ENCODE measurements at regions not wholly inside any gene's neighbourhood (a gene's known extent, or its start where the extent isn't known, plus 50 kb on each side); places are given as distances from the start of the nearest gene placed in this dataset.

GRCh38 chr11:39221550-39222138 lies 2237.8 kb downstream of the LRRC4C start:
- Histone ChIP-seq H3K9ac (ENCODE audit: extremely low read depth, low read length, poor library complexity, severe bottlenecking) (no peak overlapping the region), H3K36me3 (ENCODE audit: control insufficient read depth, insufficient read depth, low read length) (no peaks in the 10 kb centered on the region), H3K27ac (ENCODE audit: low read depth, low read length) (no peak overlapping the region), H3K4me1 (ENCODE audit: control insufficient read depth, insufficient read depth, low read length) (no peaks in the 10 kb centered on the region), H3K4me3 (ENCODE audit: low read length) (no peak overlapping the region), H3K9me3 (ENCODE audit: control insufficient read depth, low read length) (no peaks in the 10 kb centered on the region), H3K27me3 (ENCODE audit: control insufficient read depth, insufficient read depth, low read length, poor library complexity, severe bottlenecking) (no peaks in the 10 kb centered on the region)
- Mint-ChIP-seq H3K36me3 (ENCODE audit: low read depth) (no peaks in the 10 kb centered on the region), H3K4me3 (no peak overlapping the region), H3K27ac (no peak overlapping the region), H3K4me1 (no peaks in the 10 kb centered on the region), H3K27me3 (ENCODE audit: insufficient read depth) (no peaks in the 10 kb centered on the region), H3K9me3 (no peaks in the 10 kb centered on the region)
- WGBS, 2 experiments (ENCODE audit: insufficient coverage in 1 of 2, insufficient read length in 1 of 2): 82 to 89% methylated on average over 1 to 2 of the region's 3 CpGs
- no peak for DNase-seq
- TF ChIP-seq CTCF (conservative IDR thresholded peaks at IDR 0.05): no peak

- Histone ChIP-seq H3K4me3 (ENCODE audit: low read length) (no peak overlapping the region), H3K9ac (ENCODE audit: extremely low read depth, low read length, poor library complexity, severe bottlenecking) (no peak overlapping the region), H3K27ac (ENCODE audit: low read depth, low read length) (no peak overlapping the region), H3K4me1 (ENCODE audit: control insufficient read depth, insufficient read depth, low read length) (no peaks in the 10 kb centered on the region), H3K36me3 (ENCODE audit: control insufficient read depth, insufficient read depth, low read length) (no peaks in the 10 kb centered on the region), H3K27me3 (ENCODE audit: control insufficient read depth, insufficient read depth, low read length, poor library complexity, severe bottlenecking) (no peaks in the 10 kb centered on the region), H3K9me3 (ENCODE audit: control insufficient read depth, low read length) (no peaks in the 10 kb centered on the region)
- Mint-ChIP-seq H3K9me3 (no peaks in the 10 kb centered on the region), H3K27me3 (ENCODE audit: insufficient read depth) (no peaks in the 10 kb centered on the region), H3K27ac (no peak overlapping the region), H3K4me3 (no peak overlapping the region), H3K36me3 (ENCODE audit: low read depth) (no peaks in the 10 kb centered on the region), H3K4me1 (no peaks in the 10 kb centered on the region)
- no peak for DNase-seq
- no peak for TF ChIP-seq CTCF (conservative IDR thresholded peaks at IDR 0.05)
- no CpG with 5 or more reads among the region's 3 CpGs for WGBS, 2 experiments (ENCODE audit: insufficient coverage in 1 of 2, insufficient read length in 1 of 2)
Observed at GRCh38 chr11:39220501-39221230, 2238.8 kb downstream of the LRRC4C start.

- Mint-ChIP-seq H3K27ac (no peak overlapping the region), H3K27me3 (ENCODE audit: insufficient read depth) (no peaks in the 10 kb centered on the region), H3K4me3 (no peak overlapping the region), H3K4me1 (no peaks in the 10 kb centered on the region), H3K36me3 (ENCODE audit: low read depth) (no peaks in the 10 kb centered on the region), H3K9me3 (no peaks in the 10 kb centered on the region)
- no peak for TF ChIP-seq CTCF (conservative IDR thresholded peaks at IDR 0.05)
- no peaks in the 10 kb centered on the region for H3K4me1 ChIP-seq (ENCODE audit: control insufficient read depth, insufficient read depth, low read length)
- H3K4me3 ChIP-seq (ENCODE audit: low read length): no peak overlapping the region
- WGBS, 2 experiments (ENCODE audit: insufficient coverage in 1 of 2, insufficient read length in 1 of 2): no CpG with 5 or more reads among the region's 1 CpG
- no peaks in the 10 kb centered on the region for H3K36me3 ChIP-seq (ENCODE audit: control insufficient read depth, insufficient read depth, low read length)
- no peak for DNase-seq
- no peaks in the 10 kb centered on the region for H3K27me3 ChIP-seq (ENCODE audit: control insufficient read depth, insufficient read depth, low read length, poor library complexity, severe bottlenecking)
- H3K27ac ChIP-seq (ENCODE audit: low read depth, low read length): no peak overlapping the region
- no peaks in the 10 kb centered on the region for H3K9me3 ChIP-seq (ENCODE audit: control insufficient read depth, low read length)
- H3K9ac ChIP-seq (ENCODE audit: extremely low read depth, low read length, poor library complexity, severe bottlenecking): no peak overlapping the region
Observed at GRCh38 chr11:39220069-39220468, 2239.4 kb downstream of the LRRC4C start.
